Heart right ventricle (tissue), 16 donors: ENCODE measurements at regions not wholly inside any gene's neighbourhood (a gene's known extent, or its start where the extent isn't known, plus 50 kb on each side); places are given as distances from the start of the nearest gene placed in this dataset.

Experiments
- ATAC-seq, 8 donors: fragments of 200-7000 bp; cut with Tn5 transposase; one replicate each; pipeline ENCODE4 v1.9.1; 2020; ENCODE audit warnings: mild to moderate bottlenecking in 8 of 8, moderate library complexity in 8 of 8, moderate number of reproducible peaks in 1 of 8
- DNase-seq, 2 donors: peaks; one replicate each; pipeline ENCODE4 v3.0.0-alpha.2; 2020
- H3K27ac ChIP-seq, 10 donors: fragments of 200-600 bp; sonication (generic) in 2 of 10; one replicate each; pipeline versions ENCODE4 v1.5.0 to v1.8.0; 2020 to 2022; ENCODE audit warnings: mild to moderate bottlenecking in 3 of 10
- H3K27me3 ChIP-seq, 7 donors: fragments of 200-600 bp; one replicate each; pipeline ENCODE4 v1.8.0; 2021 to 2022; ENCODE audit warnings: mild to moderate bottlenecking in 2 of 7
- H3K36me3 ChIP-seq, 9 donors: fragments of 200-600 bp; sonication (generic) in 1 of 9; one replicate each; pipeline versions ENCODE4 v1.5.0 to v1.8.0; 2020 to 2022; ENCODE audit warnings: mild to moderate bottlenecking in 2 of 9
- H3K4me1 ChIP-seq, 9 donors: fragments of 200-600 bp; sonication (generic) in 1 of 9; one replicate each; pipeline versions ENCODE4 v1.5.0 to v1.8.0; 2020 to 2022; ENCODE audit warnings: mild to moderate bottlenecking in 4 of 9
- H3K4me3 ChIP-seq, 10 donors: fragments of 200-600 bp; sonication (generic) in 2 of 10; one replicate each; pipeline versions ENCODE4 v1.5.0 to v1.8.0; 2020 to 2022; ENCODE audit warnings: mild to moderate bottlenecking in 7 of 10, moderate library complexity in 2 of 10
- H3K9me3 ChIP-seq, 11 donors: fragments of 200-600 bp in 10 of 11; sonication (generic) in 2 of 11; one replicate each; pipeline versions ENCODE4 v1.5.0 to v1.8.0; 2013 to 2022; ENCODE audit warnings: mild to moderate bottlenecking in 2 of 11, control low read depth in 1 of 11, moderate library complexity in 1 of 11
- CTCF ChIP-seq, 9 donors: fragments of 200-600 bp; sonication (generic) in 2 of 9; IDR thresholded peaks; one replicate each; pipeline versions ENCODE4 v1.5.0 to v1.8.0; 2021 to 2022; ENCODE audit warnings: antibody characterized with exemption in 9 of 9, mild to moderate bottlenecking in 5 of 9, moderate library complexity in 1 of 9
- WGBS, 2 donors: extraction: QIAGEN DNeasy Blood & Tissue Kit; methylation state at CpG; one replicate each; pipeline ENCODE4 v1.1.7; 2013; ENCODE audit warnings: inconsistent platforms in 1 of 2; 5-methylcytosine and 5-hydroxymethylcytosine counted together
- intact Hi-C, 10 donors: fragments of 100-400 bp; cut with DNase I; formaldehyde crosslinking; loops; one replicate each; pipeline versions ENCODE4 v1.11.1 to v1.14.2; 2022
- donor health status: Arrhythmogenic right ventricular cardiomyopathy.
- donor health status: ischemic (EF 13 %, LVEDD 7.1; RV severe dilation, severe dysfunction).
- donor health status: healthy with polysubstance abuse.
- donor health status: DM: no; HTN: yes; CAD: no.
- donor health status: DM: no; HTN: no; CAD: no.
- donor health status: ischemic (EF 25% LVEDD 6.9; RV normal size, moderate dysfunction).
- donor health status: ischemic (EF 25% LVEDD 5.7; RV mildly dilated, moderate dysfunction).
- donor health status: healthy.
- donor health status: DM: yes; HTN: yes; CAD: no.
- donor health status: Ischemic cardiomyopathy.
- donor health status: ischemic (EF 35%, LVEDD 5.7; RV mildly dilated, moderate dysfunction).
- donor health status: nonischemic (EF 11% LVEDD 7.7; RV severe dilation, severe dysfunction).
- donor health status: DM: yes; HTN: yes; CAD: no.
- donor health status: PGD.
- donor health status: ischemic (EF 29% LVEDD 5.4; RV normal size, mild dysfunction).
- donor health status: nonischemic (EF 23%, LVEDD 6.1; RV moderate dilation, normal function).

DNA sequence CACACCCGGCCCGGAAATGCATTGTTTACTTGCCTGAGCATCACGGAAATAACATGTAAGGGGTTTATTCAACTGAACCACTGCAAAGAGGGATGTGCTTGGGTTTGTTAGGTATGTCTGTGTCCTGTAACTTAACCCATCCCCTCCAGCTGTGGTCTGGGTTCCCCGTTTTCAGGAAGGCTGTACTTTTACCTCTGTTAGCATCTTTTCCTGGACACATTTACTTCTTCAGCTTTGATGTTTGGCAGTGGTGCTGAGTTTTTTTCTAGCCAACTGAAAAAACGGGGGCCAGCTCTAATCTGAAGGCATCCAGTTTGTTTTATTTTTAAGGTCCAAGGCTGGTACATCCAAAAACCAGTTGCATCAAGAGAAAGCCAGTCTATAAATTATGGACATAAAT, 561.8 kb downstream of the BNC2 start:
- no peak for TF ChIP-seq CTCF (IDR thresholded peaks at IDR 0.05)
- DNase-seq (no peak), ATAC-seq (no peak)
- intact Hi-C loops: loop anchor here in 1 of 10 donors (10.0 kb wide), 1 partner anchor 46 kb away; no protein-coding TSS in a partner anchor
- Histone ChIP-seq H3K36me3 (no peaks in the 10 kb centered on the region), H3K27me3 (peaks cover 0 to 20% (median 0%) of the 10 kb centered on the region in 7 donors), H3K9me3 (no peaks in the 10 kb centered on the region), H3K4me3 (no peak overlapping the region), H3K4me1 (peaks cover 0 to 13% (median 5%) of the 10 kb centered on the region in 9 donors), H3K27ac (no peak overlapping the region)
- 76 to 84% methylated on average over 5 of the region's 5 CpGs for WGBS, 2 donors

DNA sequence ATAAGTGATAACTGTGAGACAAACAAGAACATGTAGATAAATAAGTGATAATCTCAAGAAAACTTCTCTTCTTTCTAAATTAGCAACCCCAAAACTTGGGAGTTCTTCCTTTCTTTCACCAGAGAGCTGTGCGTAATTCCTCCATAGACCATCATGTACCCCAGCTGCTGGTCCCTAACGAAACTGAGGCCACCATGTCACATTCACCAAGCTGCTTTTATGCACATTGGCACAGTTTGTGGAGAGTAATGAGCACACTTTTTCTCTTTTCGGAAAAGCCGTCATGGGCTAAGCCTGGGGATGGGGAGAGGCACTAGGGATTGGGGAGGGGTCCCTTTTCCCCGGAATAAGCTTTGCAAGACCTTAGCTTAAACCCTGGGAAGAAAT, 561.4 kb downstream of the BNC2 start:
- no peak for ATAC-seq
- intact Hi-C loops: loop anchor here in 1 of 10 donors (10.0 kb wide), 1 partner anchor 46 kb away; no protein-coding TSS in a partner anchor
- no peaks in the 10 kb centered on the region for H3K36me3 ChIP-seq
- peak overlapping the region in 3 of 10 donors; percentile 37 to 48 (median 39) for H3K27ac ChIP-seq
- H3K4me1 ChIP-seq: peaks cover 0 to 13% (median 5%) of the 10 kb centered on the region in 9 donors
- TF ChIP-seq CTCF (IDR thresholded peaks at IDR 0.05): no peak
- WGBS, 2 donors: 73 to 75% methylated on average over 5 of the region's 5 CpGs
- H3K27me3 ChIP-seq: peaks cover 0 to 20% (median 0%) of the 10 kb centered on the region in 7 donors
- no peak for DNase-seq
- no peaks in the 10 kb centered on the region for H3K9me3 ChIP-seq
- H3K4me3 ChIP-seq: no peak overlapping the region

DNA sequence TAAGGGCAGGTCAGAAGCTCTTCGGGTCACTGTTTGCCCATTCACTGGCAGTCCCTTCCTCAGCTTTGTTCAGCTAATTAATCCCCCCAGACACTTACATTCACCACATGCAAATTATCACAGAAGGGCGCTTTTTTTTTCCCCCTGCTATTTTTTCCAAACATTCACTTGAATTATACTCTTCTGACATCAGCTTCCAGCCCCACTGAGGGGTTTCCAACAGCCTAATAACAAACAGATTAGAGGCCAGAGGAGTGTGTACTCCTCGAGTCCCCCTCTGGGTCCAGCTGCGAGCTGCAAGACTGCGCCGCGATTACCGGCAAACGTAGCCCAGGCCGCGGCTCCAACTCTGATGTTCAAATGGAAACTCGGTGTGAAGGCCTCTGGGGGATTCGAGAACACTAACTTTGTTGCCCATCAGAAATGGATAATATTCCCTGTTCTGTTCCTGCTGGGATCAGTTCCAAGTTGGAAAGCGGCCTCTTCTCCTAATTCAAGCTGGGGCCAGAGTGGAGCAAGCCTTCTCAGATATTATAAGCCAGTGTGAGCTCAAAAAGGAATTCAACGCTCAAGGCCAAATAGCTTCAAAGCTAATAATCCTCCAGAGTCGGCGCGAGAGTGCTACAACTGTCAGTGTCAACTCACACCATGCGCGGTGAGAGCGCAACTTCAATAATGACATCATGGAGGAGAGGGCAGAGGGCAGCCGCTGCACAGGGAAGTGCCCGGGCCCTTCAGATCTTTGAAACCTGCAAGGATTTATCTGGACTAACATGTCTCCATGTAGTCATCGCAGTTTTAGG, 560.8 kb downstream of the BNC2 start:
- H3K27ac ChIP-seq: peak overlapping the region in 4 of 10 donors; percentile 37 to 48 (median 43)
- peaks cover 0 to 13% (median 5%) of the 10 kb centered on the region in 9 donors for H3K4me1 ChIP-seq
- 53 to 59% methylated on average over 24 of the region's 24 CpGs for WGBS, 2 donors
- no peak overlapping the region for H3K4me3 ChIP-seq
- ATAC-seq (peak; percentile 61 to 85 (median 78)), DNase-seq (peak; percentile 34 to 57)
- no peaks in the 10 kb centered on the region for H3K36me3 ChIP-seq
- peaks cover 0 to 20% (median 0%) of the 10 kb centered on the region in 7 donors for H3K27me3 ChIP-seq
- no peak for TF ChIP-seq CTCF (IDR thresholded peaks at IDR 0.05)
- H3K9me3 ChIP-seq: no peaks in the 10 kb centered on the region
- intact Hi-C loops: loop anchor here in 1 of 10 donors (10.0 kb wide), 1 partner anchor 45 kb away; no protein-coding TSS in a partner anchor

DNA sequence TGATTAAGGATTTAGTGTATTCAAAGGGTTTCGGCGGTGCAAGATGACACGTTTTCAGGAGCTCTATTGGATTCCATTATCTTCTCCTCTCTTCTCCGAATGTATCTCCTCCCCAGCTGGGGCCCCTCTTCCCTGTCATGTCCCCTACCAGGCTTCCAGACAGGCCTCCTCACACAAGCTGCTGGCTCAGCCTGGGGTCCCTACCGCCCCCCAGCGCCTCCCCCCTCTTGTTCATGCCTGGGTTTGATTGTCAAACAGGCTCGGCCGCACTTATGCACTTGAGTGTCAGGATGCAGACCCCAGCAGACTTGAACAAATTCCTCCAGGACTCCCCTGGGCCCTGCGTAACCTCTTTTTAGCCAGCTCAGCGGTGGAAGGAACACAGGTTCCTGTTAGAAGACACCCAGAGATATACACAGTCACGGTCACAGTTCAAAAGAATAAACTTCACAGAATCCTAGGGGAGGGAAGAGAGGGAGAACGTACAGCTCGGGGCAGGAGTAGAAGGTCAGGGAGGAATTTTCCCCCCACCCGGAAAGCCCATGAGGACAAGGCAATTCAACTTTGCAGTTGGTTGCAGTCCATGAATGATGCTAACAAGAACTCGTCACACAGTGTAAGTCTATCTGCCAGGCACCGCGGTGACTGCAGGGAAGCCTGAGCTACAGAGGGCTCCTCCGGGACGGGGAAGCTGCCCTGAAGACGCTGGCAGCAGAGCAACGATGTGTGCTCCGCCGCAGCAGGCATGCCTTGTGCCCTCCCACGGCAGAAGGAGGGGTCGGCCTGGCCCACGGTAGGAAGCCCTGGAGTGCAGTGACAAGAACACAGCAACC, 560.0 kb downstream of the BNC2 start:
- Histone ChIP-seq H3K4me1 (peaks cover 0 to 13% (median 5%) of the 10 kb centered on the region in 9 donors), H3K27ac (peak overlapping the region in 2 of 10 donors; percentile 39 to 47), H3K36me3 (no peaks in the 10 kb centered on the region), H3K9me3 (no peaks in the 10 kb centered on the region), H3K27me3 (peaks cover 0 to 20% (median 0%) of the 10 kb centered on the region in 7 donors), H3K4me3 (no peak overlapping the region)
- TF ChIP-seq CTCF (IDR thresholded peaks at IDR 0.05): no peak
- DNase-seq (no peak), ATAC-seq (peak; percentile 28 to 57 (median 36))
- intact Hi-C loops: no loop called here
- WGBS, 2 donors: 57% methylated on average over 26 of the region's 26 CpGs
